Caco-2 (cell line): ENCODE measurements at regions not wholly inside any gene's neighbourhood (a gene's known extent, or its start where the extent isn't known, plus 50 kb on each side); places are given as distances from the start of the nearest gene placed in this dataset.

Experiments
- BruUV-seq: library from RNA; stranded (reverse); fragments of 400-500 nt; replicated peaks from 2 replicates; lab custom pipeline; 2021; lab: Mats Ljungman, UMichigan
- CTCF ChIA-PET: fragments of 300-600 bp; sonication (Branson Sonifier 250); formaldehyde crosslinking; loops from one replicate; lab custom pipeline; 2022; ENCODE audit warnings: antibody characterized with exemption; lab: Charles Lee
- POLR2A ChIA-PET: fragments of 300-600 bp; sonication (Branson Sonifier 250); formaldehyde crosslinking; loops from one replicate; lab custom pipeline; 2022; ENCODE audit warnings: antibody characterized with exemption; lab: Charles Lee
- DNase-seq, 2 experiments: peaks; one replicate each; pipeline versions ENCODE4 v3.0.0 to v3.0.0-alpha.2; 2020 to 2022
- H3K27me3 ChIP-seq: replicated peaks from 2 replicates; pipeline ENCODE4 v1.6.0; 2011; ENCODE audit warnings: low read length; ENCODE audit not compliant: control insufficient read depth, insufficient read depth
- H3K36me3 ChIP-seq: 2 replicates; pipeline ENCODE4 v1.5.1; 2011; ENCODE audit warnings: low read length; ENCODE audit not compliant: control insufficient read depth, insufficient read depth
- H3K4me1 ChIP-seq: fragments of 250-450 bp; sonication (Bioruptor Pico); 2 replicates; pipeline ENCODE4 v1.5.1; 2020; ENCODE audit warnings: mild to moderate bottlenecking
- H3K4me3 ChIP-seq: 2 replicates; pipeline ENCODE4 v1.5.1; 2011; ENCODE audit warnings: low read depth, mild to moderate bottlenecking, control low read depth, low read length
- H3K9me3 ChIP-seq: fragments of 250-450 bp; sonication (Bioruptor Pico); 2 replicates; pipeline ENCODE4 v1.5.1; 2020; ENCODE audit warnings: mild to moderate bottlenecking, moderate library complexity
- H3K27ac Mint-ChIP-seq: one replicate; pipeline ENCODE4 v1.8.0; 2022; ENCODE audit warnings: mixed read lengths; ENCODE audit not compliant: unreplicated experiment
- H3K27me3 Mint-ChIP-seq: one replicate; pipeline ENCODE4 v1.8.0; 2022; ENCODE audit warnings: mixed read lengths; ENCODE audit not compliant: insufficient read depth, unreplicated experiment
- H3K36me3 Mint-ChIP-seq: one replicate; pipeline ENCODE4 v1.8.0; 2022; ENCODE audit warnings: mild to moderate bottlenecking, mixed read lengths; ENCODE audit not compliant: insufficient read depth, unreplicated experiment
- H3K4me1 Mint-ChIP-seq: one replicate; pipeline ENCODE4 v1.8.0; 2022; ENCODE audit warnings: low read depth, mixed read lengths; ENCODE audit not compliant: unreplicated experiment
- H3K4me3 Mint-ChIP-seq: one replicate; pipeline ENCODE4 v1.8.0; 2022; ENCODE audit warnings: mild to moderate bottlenecking, moderate library complexity, mixed read lengths; ENCODE audit not compliant: unreplicated experiment
- H3K9me3 Mint-ChIP-seq: one replicate; pipeline ENCODE4 v1.8.0; 2022; ENCODE audit warnings: mixed read lengths; ENCODE audit not compliant: unreplicated experiment
- CTCF ChIP-seq, 2 experiments: fragments of 200-600 bp in 1 of 2; IDR thresholded peaks; 1 replicate in 1 of 2; 2 replicates in 1 of 2; pipeline versions ENCODE4 v1.5.1 to v1.8.0; 2011 to 2022; ENCODE audit warnings: antibody characterized with exemption in 1 of 2, control low read depth in 1 of 2, inconsistent platforms in 1 of 2, low read depth in 1 of 2, low read length in 1 of 2, mild to moderate bottlenecking in 1 of 2, moderate library complexity in 1 of 2; ENCODE audit not compliant: insufficient read depth in 1 of 2, severe bottlenecking in 1 of 2, unreplicated experiment in 1 of 2
- intact Hi-C: fragments of 100-400 bp; cut with micrococcal nuclease; formaldehyde crosslinking; loops from one replicate; pipeline ENCODE4 v1.10.0; 2022; ENCODE audit not compliant: unreplicated experiment

- no peak for TF ChIP-seq CTCF (IDR thresholded peaks at IDR 0.05; ENCODE audit: insufficient read depth in 1 of 2, low read depth in 1 of 2, low read length in 1 of 2, severe bottlenecking in 1 of 2, unreplicated experiment in 1 of 2)
- Mint-ChIP-seq H3K4me1 (no peaks in the 10 kb centered on the region), H3K27ac (no peak overlapping the region), H3K9me3 (no peaks in the 10 kb centered on the region), H3K4me3 (no peak overlapping the region), H3K27me3 (no peaks in the 10 kb centered on the region), H3K36me3 (no peaks in the 10 kb centered on the region)
- no peak overlapping the region for H3K4me3 ChIP-seq
- DNase-seq: no peak
- H3K4me1 ChIP-seq: no peaks in the 10 kb centered on the region
- H3K36me3 ChIP-seq: no peaks in the 10 kb centered on the region
- no peaks in the 10 kb centered on the region for H3K9me3 ChIP-seq
- ChIA-PET CTCF (no interaction called here), POLR2A (no interaction called here)
- BruUV-seq: no TSS peak
- no peaks in the 10 kb centered on the region for H3K27me3 ChIP-seq
- intact Hi-C loops: no loop called here
These were observed 74.2 kb downstream of the ANXA2R start for GRCh38 chr5:42965934-42966333.

GRCh38 chr5:42963412-42963811 lies 76.7 kb downstream of the ANXA2R start:
- POLR2A ChIA-PET: no interaction called here
- intact Hi-C loops: no loop called here
- H3K36me3 Mint-ChIP-seq: no peaks in the 10 kb centered on the region

GRCh38 chr5:42962124-42962523 lies 78.0 kb downstream of the ANXA2R start:
- CTCF ChIA-PET: interaction anchor here (1.1 kb wide), 1 partner anchor 53 kb away, joined by 4 read pairs; no protein-coding TSS in a partner anchor
- intact Hi-C loops: no loop called here
- DNase-seq: no peak
- H3K9me3 Mint-ChIP-seq: no peaks in the 10 kb centered on the region
- H3K4me3 ChIP-seq: no peak overlapping the region
- no peak for TF ChIP-seq CTCF (IDR thresholded peaks at IDR 0.05; ENCODE audit: insufficient read depth in 1 of 2, low read depth in 1 of 2, low read length in 1 of 2, severe bottlenecking in 1 of 2, unreplicated experiment in 1 of 2)
- H3K36me3 Mint-ChIP-seq: no peaks in the 10 kb centered on the region
- H3K9me3 ChIP-seq: no peaks in the 10 kb centered on the region
- H3K4me1 ChIP-seq: no peaks in the 10 kb centered on the region
- no peaks in the 10 kb centered on the region for H3K27me3 ChIP-seq
- no peaks in the 10 kb centered on the region for H3K4me1 Mint-ChIP-seq
- BruUV-seq: no TSS peak
- no peaks in the 10 kb centered on the region for H3K27me3 Mint-ChIP-seq
- no peaks in the 10 kb centered on the region for H3K36me3 ChIP-seq
- no peak overlapping the region for H3K27ac Mint-ChIP-seq
- POLR2A ChIA-PET: no interaction called here
- H3K4me3 Mint-ChIP-seq: no peak overlapping the region

More at GRCh38 chr5:42963412-42963811, 76.7 kb downstream of the ANXA2R start:
- Mint-ChIP-seq H3K27ac (no peak overlapping the region), H3K4me3 (no peak overlapping the region), H3K4me1 (no peaks in the 10 kb centered on the region), H3K9me3 (no peaks in the 10 kb centered on the region), H3K27me3 (no peaks in the 10 kb centered on the region)
- Histone ChIP-seq H3K4me1 (no peaks in the 10 kb centered on the region), H3K36me3 (no peaks in the 10 kb centered on the region), H3K27me3 (no peaks in the 10 kb centered on the region), H3K9me3 (no peaks in the 10 kb centered on the region), H3K4me3 (no peak overlapping the region)
- TF ChIP-seq CTCF (IDR thresholded peaks at IDR 0.05; ENCODE audit: insufficient read depth in 1 of 2, low read depth in 1 of 2, low read length in 1 of 2, severe bottlenecking in 1 of 2, unreplicated experiment in 1 of 2): no peak
- no TSS peak for BruUV-seq
- CTCF ChIA-PET: no interaction called here
- no peak for DNase-seq
